GM23338 (cell line): ENCODE measurements at regions not wholly inside any gene's neighbourhood (a gene's known extent, or its start where the extent isn't known, plus 50 kb on each side); places are given as distances from the start of the nearest gene placed in this dataset.

Source experiments
- ATAC-seq: fragments of 200-7000 bp; cut with Tn5 transposase; 3 replicates; pipeline ENCODE4 v1.9.1; 2020
- DNase-seq: peaks from one replicate; pipeline ENCODE4 v3.0.0-alpha.2; 2015; ENCODE audit warnings: low spot score
- H2AFZ ChIP-seq: fragments of 200-600 bp; sonication (generic); 2 replicates; pipeline ENCODE4 v1.8.0; 2016; ENCODE audit warnings: antibody characterized with exemption, mild to moderate bottlenecking, moderate library complexity
- H3F3A ChIP-seq: fragments of 200-600 bp; sonication (generic); replicated peaks from 2 replicates; pipeline ENCODE4 v1.8.0; 2017; ENCODE audit warnings: antibody characterized with exemption, mixed run types, low read depth
- H3K27ac ChIP-seq: fragments of 200-600 bp; sonication (generic); 2 replicates; pipeline ENCODE4 v1.6.1; 2016; ENCODE audit warnings: low read depth
- H3K27me3 ChIP-seq: fragments of 200-600 bp; sonication (generic); 2 replicates; pipeline ENCODE4 v1.8.0; 2016; ENCODE audit warnings: mild to moderate bottlenecking, mixed run types, moderate library complexity; ENCODE audit not compliant: insufficient read depth
- H3K36me3 ChIP-seq: fragments of 200-600 bp; sonication (generic); 2 replicates; pipeline ENCODE4 v1.8.0; 2016; ENCODE audit warnings: mild to moderate bottlenecking; ENCODE audit not compliant: insufficient read depth
- H3K4me1 ChIP-seq: fragments of 200-600 bp; sonication (generic); 2 replicates; pipeline ENCODE4 v1.8.0; 2016; ENCODE audit warnings: mild to moderate bottlenecking, moderate library complexity; ENCODE audit not compliant: insufficient read depth
- H3K4me2 ChIP-seq: fragments of 200-600 bp; sonication (generic); 2 replicates; pipeline ENCODE4 v1.7.1; 2017; ENCODE audit warnings: mixed run types
- H3K4me3 ChIP-seq: fragments of 200-600 bp; sonication (generic); 2 replicates; pipeline ENCODE4 v1.6.1; 2016; ENCODE audit warnings: mixed run types
- H3K79me2 ChIP-seq: fragments of 200-600 bp; sonication (generic); replicated peaks from 2 replicates; pipeline ENCODE4 v1.8.0; 2017; ENCODE audit warnings: mild to moderate bottlenecking; ENCODE audit not compliant: insufficient read depth
- H3K9me2 ChIP-seq: fragments of 200-600 bp; sonication (generic); 2 replicates; pipeline ENCODE4 v1.8.0; 2017; ENCODE audit not compliant: insufficient read depth
- H4K20me1 ChIP-seq: fragments of 200-600 bp; sonication (generic); replicated peaks from 2 replicates; pipeline ENCODE4 v1.8.0; 2017; ENCODE audit warnings: mild to moderate bottlenecking; ENCODE audit not compliant: insufficient read depth
- H3K27ac Mint-ChIP-seq: 2 replicates; pipeline ENCODE4 v1.8.0; 2020; ENCODE audit warnings: inconsistent platforms, mild to moderate bottlenecking, moderate library complexity, mixed read lengths
- H3K27me3 Mint-ChIP-seq: 3 replicates; pipeline ENCODE4 v1.8.0; 2022; ENCODE audit warnings: low read depth, mild to moderate bottlenecking, moderate library complexity, mixed read lengths, inconsistent platforms; ENCODE audit not compliant: insufficient read depth, poor library complexity
- H3K36me3 Mint-ChIP-seq: 3 replicates; pipeline ENCODE4 v1.8.0; 2021; ENCODE audit warnings: low read depth, mild to moderate bottlenecking, inconsistent platforms, moderate library complexity, mixed read lengths
- H3K4me1 Mint-ChIP-seq: 3 replicates; pipeline ENCODE4 v1.8.0; 2020; ENCODE audit warnings: mild to moderate bottlenecking, inconsistent platforms, mixed read lengths
- H3K4me3 Mint-ChIP-seq: 3 replicates; pipeline ENCODE4 v1.8.0; 2021; ENCODE audit warnings: moderate library complexity, mild to moderate bottlenecking, inconsistent platforms, mixed read lengths
- H3K9me3 Mint-ChIP-seq: 3 replicates; pipeline ENCODE4 v1.8.0; 2020; ENCODE audit warnings: moderate library complexity, mild to moderate bottlenecking, inconsistent platforms, mixed read lengths
- CREB1 ChIP-seq: fragments of 250-450 bp; sonication (Bioruptor Pico); IDR thresholded peaks from 2 replicates; pipeline ENCODE4 v1.5.0; 2020; ENCODE audit warnings: low read depth, mild to moderate bottlenecking, moderate library complexity
- CTCF ChIP-seq, 2 experiments: fragments of 200-600 bp in 1 of 2; sonication (generic) in 1 of 2; conservative IDR thresholded peaks; 2 replicates each; pipeline versions ENCODE4 v1.5.1 to v1.6.1; 2016 to 2017; ENCODE audit warnings: antibody characterized with exemption in 2 of 2, low read depth in 2 of 2, mild to moderate bottlenecking in 2 of 2, moderate library complexity in 1 of 2
- EZH2 ChIP-seq: fragments of 200-600 bp; sonication (generic); IDR thresholded peaks from one replicate; pipeline ENCODE4 v1.8.0; 2017; ENCODE audit warnings: antibody characterized with exemption, mild to moderate bottlenecking, low read depth; ENCODE audit not compliant: unreplicated experiment
- EZH2phosphoT487 ChIP-seq: fragments of 200-600 bp; sonication (generic); IDR thresholded peaks from one replicate; pipeline ENCODE4 v1.8.1; 2018; ENCODE audit warnings: antibody characterized with exemption; ENCODE audit not compliant: unreplicated experiment
- JUNB ChIP-seq: IDR thresholded peaks from one replicate; pipeline ENCODE4 v1.6.1; 2016; ENCODE audit warnings: antibody characterized with exemption; ENCODE audit not compliant: unreplicated experiment
- NANOG ChIP-seq: IDR thresholded peaks from 2 replicates; pipeline ENCODE4 v1.6.1; 2016; ENCODE audit warnings: antibody characterized with exemption, borderline replicate concordance
- POLR2AphosphoS5 ChIP-seq: IDR thresholded peaks from 2 replicates; pipeline ENCODE4 v1.6.1; 2016; ENCODE audit warnings: antibody characterized with exemption, low read depth
- REST ChIP-seq: IDR thresholded peaks from one replicate; pipeline ENCODE4 v1.6.1; 2018; ENCODE audit warnings: antibody characterized with exemption; ENCODE audit not compliant: unreplicated experiment
- STAT1 ChIP-seq: IDR thresholded peaks from one replicate; pipeline ENCODE4 v1.6.1; 2016; ENCODE audit warnings: antibody characterized with exemption; ENCODE audit not compliant: unreplicated experiment
- ZNF114 ChIP-seq: fragments of 250-450 bp; sonication (Bioruptor Pico); IDR thresholded peaks from 2 replicates; pipeline ENCODE4 v1.5.0; 2020; ENCODE audit warnings: mild to moderate bottlenecking, moderate library complexity
- ZNF331 ChIP-seq: fragments of 250-450 bp; sonication (Bioruptor Pico); IDR thresholded peaks from 2 replicates; pipeline ENCODE4 v1.5.0; 2020; ENCODE audit warnings: low read depth, mild to moderate bottlenecking, moderate library complexity
- ZNF462 ChIP-seq: fragments of 250-450 bp; sonication (Bioruptor Pico); IDR thresholded peaks from 2 replicates; pipeline ENCODE4 v1.5.0; 2020; ENCODE audit warnings: mild to moderate bottlenecking, moderate library complexity
- TF ChIP-seq, protein P1 (sequence below): IDR thresholded peaks from 2 replicates; pipeline ENCODE4 v1.6.1; 2016; ENCODE audit warnings: antibody characterized with exemption

DNA sequence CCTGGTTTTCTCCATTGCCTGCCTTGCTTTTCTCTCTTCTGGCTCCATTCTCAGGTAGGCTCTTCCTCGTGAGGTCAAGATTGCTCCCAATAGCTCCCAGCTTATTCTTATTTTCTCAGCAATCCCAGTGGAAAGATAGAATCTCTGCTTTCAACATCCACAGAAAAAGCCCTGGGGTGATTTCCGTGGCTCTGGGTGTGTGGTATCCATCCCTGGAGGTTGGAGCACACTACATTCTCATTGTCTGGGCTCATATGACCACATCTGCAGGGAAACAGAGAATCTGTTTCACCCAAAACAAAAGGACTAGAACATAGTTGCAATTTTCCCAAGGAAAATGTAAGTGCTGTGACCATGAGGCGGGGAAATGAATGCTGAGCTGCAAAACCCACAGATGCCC lies 236.0 kb downstream of the TENT4A start:
- Histone ChIP-seq H3K4me3 (no peak overlapping the region), H3K79me2 (no peaks in the 10 kb centered on the region), H3F3A (no peaks in the 10 kb centered on the region), H3K4me1 (no peaks in the 10 kb centered on the region), H2AFZ (peak overlapping the region; percentile 56), H3K9me2 (no peaks in the 10 kb centered on the region; the same call in 1 of the 2 replicates), H3K27ac (no peak overlapping the region), H3K27me3 (no peaks in the 10 kb centered on the region), H3K36me3 (no peaks in the 10 kb centered on the region), H4K20me1 (no peaks in the 10 kb centered on the region), H3K4me2 (no peak overlapping the region)
- ATAC-seq: no peak
- Mint-ChIP-seq H3K4me1 (no peaks in the 10 kb centered on the region), H3K27ac (no peak overlapping the region), H3K4me3 (no peak overlapping the region), H3K9me3 (no peaks in the 10 kb centered on the region; the same call in 2 of the 3 replicates), H3K36me3 (no peaks in the 10 kb centered on the region), H3K27me3 (peaks cover 5% of the 10 kb centered on the region)
- TF ChIP-seq STAT1 (no peak), REST (no peak), EZH2 (no peak), EZH2phosphoT487 (no peak), CTCF (conservative IDR thresholded peaks at IDR 0.05; ENCODE audit: low read depth in 2 of 2) (no peak), CREB1 (CRISPR knock-in tag) (no peak), ZNF462 (no peak), JUNB (no peak), POLR2AphosphoS5 (no peak), ZNF114 (no peak), ZNF331 (CRISPR knock-in tag) (no peak), NANOG (no peak)
- TF ChIP-seq, protein P1, sequence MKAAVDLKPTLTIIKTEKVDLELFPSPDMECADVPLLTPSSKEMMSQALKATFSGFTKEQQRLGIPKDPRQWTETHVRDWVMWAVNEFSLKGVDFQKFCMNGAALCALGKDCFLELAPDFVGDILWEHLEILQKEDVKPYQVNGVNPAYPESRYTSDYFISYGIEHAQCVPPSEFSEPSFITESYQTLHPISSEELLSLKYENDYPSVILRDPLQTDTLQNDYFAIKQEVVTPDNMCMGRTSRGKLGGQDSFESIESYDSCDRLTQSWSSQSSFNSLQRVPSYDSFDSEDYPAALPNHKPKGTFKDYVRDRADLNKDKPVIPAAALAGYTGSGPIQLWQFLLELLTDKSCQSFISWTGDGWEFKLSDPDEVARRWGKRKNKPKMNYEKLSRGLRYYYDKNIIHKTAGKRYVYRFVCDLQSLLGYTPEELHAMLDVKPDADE: no peak
- no peak for DNase-seq
